ENCODE measurements at regions not wholly inside any gene's neighbourhood (a gene's known extent, or its start where the extent isn't known, plus 50 kb on each side); places are given as distances from the start of the nearest gene placed in this dataset.
A peak's percentile ranks its signal among the peaks of the same experiment; 100 is the strongest.

GRCh38 chr20:24169256-24169655 lies 180.7 kb upstream of the GGTLC1 start:
- no peak for DNase-seq (ENCODE audit: low read depth)

DNA sequence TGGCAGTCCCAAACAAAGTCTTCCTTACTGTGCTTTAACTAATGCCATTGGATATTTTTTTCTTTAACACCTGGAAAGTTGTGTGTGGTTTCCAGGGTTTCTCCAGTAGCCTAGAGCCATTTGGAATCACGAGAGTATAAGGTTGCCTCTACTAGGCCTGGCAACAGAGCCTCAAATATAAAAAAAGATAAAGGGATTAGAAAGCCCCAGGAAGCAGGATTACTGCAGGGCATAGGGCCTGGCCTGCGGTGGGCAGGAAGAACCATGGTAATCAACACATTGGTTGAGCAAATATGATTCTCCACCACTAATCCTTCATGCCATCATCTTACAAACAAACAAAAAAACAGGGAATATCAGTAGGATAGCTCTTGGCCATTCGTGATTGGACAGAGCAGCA lies 177.8 kb upstream of the GGTLC1 start:
- DNase-seq (ENCODE audit: low read depth) = no peak

DNA sequence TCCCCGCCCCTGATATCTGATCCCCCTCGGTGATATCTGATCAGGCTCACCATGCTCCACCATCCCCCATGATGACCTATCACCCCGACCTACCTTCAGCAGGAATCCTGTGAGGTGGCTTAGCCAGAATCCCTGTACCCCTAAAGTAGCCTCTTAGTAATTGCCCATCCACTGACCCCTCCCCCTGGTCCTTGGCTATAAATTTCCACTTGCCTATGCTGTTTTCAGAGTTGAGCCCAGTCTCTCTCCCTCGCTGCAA lies 177.5 kb upstream of the GGTLC1 start:
- no peak for DNase-seq (ENCODE audit: low read depth)

DNA sequence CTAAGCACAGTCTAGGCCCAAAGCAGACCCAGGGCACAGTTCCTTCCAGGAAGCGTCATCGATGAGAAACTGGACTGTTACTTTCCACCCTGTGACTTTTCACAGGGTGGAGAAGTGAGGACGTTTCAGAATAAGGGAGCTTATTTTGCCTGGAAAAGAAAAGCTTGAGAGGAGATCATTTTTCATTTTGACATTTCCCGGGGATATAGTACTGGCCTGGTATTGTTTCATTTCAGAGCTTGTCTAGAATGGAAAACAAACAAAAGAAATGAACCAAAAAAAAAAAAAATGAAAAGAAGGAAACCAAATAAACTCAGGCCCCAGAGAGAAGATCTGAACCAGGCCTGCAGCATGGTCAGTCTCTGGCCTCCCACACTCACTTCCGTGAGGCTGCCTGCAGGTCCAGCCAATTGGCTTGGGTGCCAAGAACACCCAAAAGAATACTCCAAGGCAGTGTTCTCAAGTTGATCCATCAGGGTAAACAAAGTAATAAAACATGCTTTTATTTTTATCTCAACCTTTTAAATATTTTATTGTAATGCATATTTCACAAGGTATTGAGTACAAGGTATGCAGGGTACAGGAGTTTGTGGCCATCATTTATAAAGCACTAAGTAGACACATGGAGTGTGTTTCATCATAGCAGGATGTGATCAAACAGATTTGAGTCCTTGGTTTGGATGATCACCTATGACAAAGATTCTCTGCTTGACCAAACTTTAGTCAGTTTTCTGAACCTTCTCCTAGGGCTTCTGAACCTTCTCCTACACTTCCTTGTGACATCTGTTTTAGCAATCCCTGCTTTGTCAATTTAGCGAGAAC lies 176.9 kb upstream of the GGTLC1 start:
- DNase-seq (ENCODE audit: low read depth) = no peak

DNA sequence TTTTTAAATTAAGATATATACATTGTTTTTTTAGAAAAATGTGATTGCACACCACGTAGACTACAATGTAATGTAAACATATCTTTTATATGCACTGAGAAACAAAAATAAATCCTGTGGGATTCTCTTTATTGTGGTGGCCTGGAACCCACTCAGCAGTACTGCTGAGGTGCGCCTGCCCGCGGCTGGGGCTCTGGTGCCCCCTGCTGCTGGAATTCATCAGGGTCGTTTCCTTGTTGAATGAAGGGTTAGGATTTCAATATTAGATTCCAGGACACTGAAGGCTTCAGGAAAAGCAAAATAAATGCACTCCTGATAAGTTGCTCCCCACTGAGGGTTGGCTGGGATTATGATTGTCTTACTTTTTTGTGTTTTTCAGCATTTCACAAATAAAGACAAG lies 175.8 kb upstream of the GGTLC1 start:
- DNase-seq (ENCODE audit: low read depth) = no peak

DNA sequence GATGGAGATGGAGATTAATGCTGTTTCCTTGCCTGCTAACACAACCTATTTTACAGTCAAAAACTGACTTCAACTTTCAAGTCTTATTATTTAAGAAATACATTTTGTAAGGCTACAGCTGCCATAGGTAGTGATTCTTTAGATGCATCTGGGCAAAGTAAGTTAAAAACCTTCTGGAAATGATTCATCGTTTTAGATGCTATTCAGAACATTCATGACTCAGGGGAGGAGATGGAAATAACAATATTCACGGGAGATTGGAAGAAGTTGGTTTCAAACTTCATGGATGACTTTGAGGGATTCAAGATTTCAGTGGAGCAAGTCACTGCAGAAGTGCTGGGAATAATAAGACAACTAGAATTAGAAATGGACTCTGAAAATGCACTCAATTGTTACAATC lies 174.9 kb upstream of the GGTLC1 start:
- DNase-seq (ENCODE audit: low read depth) = no peak

DNA sequence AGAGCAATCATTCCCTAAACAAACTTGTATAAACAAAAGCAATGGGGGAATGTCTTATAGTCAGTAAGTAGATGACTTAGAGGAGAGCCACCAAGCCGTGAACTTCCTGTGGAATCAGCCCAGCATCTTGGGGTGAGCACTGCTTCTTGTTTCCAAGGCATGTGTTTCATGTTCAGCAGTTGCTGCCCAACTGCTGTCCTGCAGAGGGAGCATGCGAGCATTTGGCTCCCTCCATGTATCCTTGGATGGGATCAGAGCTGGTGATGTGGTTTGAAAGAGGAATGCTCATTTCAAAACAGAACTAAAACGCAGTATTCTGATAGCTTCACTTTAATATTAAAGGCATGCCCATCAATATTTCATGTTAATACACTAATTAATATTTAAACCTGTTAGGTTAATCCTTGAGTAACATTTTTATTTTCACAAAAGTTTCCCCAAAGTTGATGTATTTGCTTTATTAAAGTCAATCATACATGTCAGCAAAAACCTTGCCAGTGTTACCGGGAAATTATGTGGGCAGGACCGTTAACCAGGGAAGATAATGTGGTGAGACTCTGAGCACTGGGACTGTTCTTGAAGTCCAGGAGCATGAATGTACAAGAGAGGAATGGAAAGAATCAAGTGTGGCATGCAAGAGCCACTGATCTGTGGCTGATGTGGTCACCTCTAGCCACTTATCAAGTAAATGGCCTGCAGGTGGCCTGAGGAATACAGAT lies 172.1 kb upstream of the GGTLC1 start:
- DNase-seq (ENCODE audit: low read depth) = peak; percentile 68

GRCh38 chr20:24158281-24158680 lies 169.7 kb upstream of the GGTLC1 start:
- DNase-seq (ENCODE audit: low read depth) = no peak

GRCh38 chr20:24157213-24157612 lies 168.6 kb upstream of the GGTLC1 start:
- DNase-seq (ENCODE audit: low read depth) = no peak

DNA sequence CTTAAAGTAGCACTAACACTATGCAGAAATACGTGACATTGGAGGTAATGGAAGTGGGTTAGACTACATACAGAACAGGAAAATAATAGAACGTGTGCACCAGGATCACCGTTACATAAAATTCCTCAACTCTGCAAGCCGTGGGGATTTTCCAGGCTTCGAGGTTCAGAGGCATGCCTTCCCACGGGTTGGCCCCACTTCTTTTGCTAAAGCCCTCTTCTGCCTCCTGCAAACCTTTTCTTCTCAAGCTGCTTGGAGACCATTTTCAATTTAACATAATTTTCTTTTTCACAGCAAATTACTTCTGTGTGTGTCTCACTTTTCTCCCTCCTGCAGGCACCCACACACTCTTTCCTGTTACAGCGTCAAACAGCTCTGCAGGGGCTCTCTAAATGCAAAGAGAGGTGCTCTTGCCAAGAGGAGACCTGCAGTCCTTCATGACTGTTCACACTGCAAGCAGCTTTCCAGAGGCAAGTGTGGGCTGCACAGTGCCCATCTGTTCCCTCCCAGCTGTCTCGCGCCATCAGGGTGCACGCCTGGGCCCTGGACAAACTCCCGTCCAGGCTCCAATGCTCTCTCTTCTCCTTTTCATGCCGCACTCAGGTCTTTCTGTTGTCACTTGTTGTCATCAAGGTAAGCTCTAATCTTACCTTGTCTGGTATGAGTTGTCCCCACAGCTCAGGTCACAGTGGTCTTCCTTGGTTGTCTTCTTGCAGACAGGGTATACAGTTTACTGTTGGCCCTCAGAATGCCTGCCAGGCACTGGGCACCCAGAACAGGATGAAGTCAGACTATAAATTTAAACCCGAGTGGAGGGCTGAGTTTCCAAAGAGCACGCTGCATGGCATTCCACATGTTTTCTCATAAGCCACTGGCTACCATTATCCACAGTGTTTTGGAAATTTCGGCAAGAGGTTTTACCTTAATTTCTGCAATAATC lies 164.8 kb upstream of the GGTLC1 start:
- no peak for DNase-seq (ENCODE audit: low read depth)

- DNase-seq (ENCODE audit: low read depth) = no peak
These were observed 163.2 kb upstream of the GGTLC1 start for GRCh38 chr20:24151621-24152294.

DNA sequence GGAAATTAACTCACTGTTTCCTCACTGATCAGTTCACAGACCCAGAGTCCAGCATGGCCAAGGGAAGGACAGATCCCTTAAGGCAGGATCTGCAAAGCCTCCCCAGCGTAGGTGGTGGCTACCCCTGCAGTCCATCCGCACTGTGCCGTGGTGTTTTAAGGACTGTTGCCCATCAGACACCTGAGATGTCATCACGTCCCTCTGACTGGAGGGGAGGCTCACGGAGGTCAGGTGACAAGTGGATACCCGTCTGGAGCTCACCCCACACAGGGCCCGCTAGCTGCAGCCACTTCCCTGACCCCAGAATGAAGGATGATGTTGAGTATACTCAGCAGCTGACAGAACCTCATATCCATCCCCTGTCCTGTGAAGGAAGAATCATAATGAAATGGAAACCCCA lies 161.8 kb upstream of the GGTLC1 start:
- DNase-seq (ENCODE audit: low read depth) = no peak

DNA sequence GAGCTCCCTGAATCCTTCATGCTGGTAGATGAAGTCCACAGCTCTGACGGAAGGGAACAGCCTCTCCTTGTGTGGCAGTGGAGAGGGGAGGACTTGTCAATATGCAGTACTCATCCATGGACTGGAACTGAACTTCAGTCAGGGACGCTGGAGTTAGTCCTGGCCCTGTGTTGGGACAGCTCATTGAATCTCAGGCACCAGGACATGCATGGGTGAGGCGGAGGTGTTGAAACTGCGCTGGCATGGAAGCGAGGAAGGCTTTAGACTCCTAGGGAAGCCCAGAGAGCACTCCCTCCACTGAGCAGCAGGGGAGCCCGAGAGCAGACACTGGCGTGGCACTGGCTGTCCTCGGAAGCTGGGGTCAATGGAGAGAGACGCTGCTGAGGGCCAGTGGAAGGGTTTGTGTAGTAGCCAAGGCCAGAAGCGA lies 161.3 kb upstream of the GGTLC1 start:
- no peak for DNase-seq (ENCODE audit: low read depth)

GRCh38 chr20:24149175-24149574 lies 160.6 kb upstream of the GGTLC1 start:
- no peak for DNase-seq (ENCODE audit: low read depth)

DNA sequence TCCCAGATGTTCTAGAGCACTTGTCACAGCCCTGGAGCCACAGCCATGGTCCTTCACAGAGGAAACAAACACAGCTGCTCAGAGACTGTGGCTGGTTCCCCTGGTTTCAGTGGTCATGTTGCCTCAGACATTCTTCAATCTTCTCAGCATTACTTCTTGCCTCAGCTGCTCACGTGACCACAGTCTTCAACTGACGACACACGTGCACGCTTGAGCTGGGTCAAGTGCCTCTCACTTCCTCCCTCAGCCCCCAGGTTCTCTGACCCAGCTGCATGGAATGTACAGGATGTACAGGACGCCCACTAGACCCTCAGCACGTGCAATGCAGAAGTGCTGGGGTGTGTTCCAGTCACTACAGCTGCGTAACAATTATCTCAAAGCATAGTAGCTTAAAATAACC lies 159.8 kb upstream of the GGTLC1 start:
- DNase-seq (ENCODE audit: low read depth) = no peak

GRCh38 chr20:24147961-24148360 lies 159.4 kb upstream of the GGTLC1 start:
- DNase-seq (ENCODE audit: low read depth) = no peak

DNA sequence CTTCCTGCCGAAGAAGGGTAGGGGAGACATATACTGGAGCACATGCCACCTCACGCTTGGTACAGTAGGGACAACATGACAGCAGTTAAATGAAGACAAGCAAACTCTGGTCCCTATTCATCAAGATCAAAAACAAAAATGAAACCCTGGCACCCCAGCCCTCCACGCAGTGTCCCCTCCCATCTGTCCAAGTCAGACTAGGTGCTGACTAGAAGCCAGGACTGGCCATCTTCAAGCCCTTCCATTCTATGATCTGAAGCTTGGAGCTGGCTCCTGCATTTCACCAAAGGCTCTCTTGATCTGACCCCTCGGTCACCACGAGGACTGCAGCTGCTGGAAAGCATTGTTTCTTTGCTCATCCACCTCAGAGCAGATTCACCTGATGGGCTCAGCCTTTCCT lies 158.9 kb upstream of the GGTLC1 start:
- no peak for DNase-seq (ENCODE audit: low read depth)

- peak; percentile 36 for DNase-seq (ENCODE audit: low read depth)
These were observed 157.7 kb upstream of the GGTLC1 start for GRCh38 chr20:24146231-24146634.

DNA sequence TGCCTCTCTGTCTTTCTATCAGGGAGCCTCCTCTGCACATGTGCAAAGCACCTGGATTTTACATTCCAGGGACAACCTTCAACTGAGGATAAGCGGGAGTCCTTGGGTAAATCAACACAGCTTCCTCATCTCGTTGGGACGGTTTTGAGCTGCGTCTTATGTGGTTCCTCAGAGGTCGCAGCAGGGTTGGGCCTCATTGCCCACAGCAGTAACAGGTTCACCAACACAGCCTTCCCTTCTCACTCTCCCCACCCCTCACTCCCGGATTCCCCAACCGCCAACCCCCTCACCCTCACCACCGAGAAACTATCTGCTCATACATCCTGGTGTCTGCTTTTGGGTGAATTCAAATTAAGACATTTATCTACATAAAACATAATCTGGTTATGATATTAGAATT lies 155.8 kb upstream of the GGTLC1 start:
- no peak for DNase-seq (ENCODE audit: low read depth)

DNA sequence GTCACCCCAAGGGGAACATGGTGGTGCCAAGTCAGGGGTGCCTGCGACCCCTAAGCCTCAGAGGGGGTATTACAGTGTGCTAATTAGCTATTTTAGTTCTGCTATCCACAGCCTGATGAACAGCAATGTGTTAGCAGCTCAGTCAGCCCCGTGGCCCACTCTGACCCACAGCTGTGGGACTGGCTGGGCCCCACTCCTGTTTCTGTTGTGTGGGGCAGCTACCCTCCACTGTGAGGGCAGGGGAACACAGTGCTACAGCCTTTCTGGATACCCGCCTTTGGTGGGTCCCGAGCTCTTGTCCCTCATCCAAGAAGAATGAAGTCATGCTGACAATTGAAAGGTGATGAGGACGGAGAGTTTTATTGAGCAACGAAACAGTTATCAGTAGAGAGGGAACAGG lies 152.5 kb upstream of the GGTLC1 start:
- DNase-seq (ENCODE audit: low read depth) = no peak

DNA sequence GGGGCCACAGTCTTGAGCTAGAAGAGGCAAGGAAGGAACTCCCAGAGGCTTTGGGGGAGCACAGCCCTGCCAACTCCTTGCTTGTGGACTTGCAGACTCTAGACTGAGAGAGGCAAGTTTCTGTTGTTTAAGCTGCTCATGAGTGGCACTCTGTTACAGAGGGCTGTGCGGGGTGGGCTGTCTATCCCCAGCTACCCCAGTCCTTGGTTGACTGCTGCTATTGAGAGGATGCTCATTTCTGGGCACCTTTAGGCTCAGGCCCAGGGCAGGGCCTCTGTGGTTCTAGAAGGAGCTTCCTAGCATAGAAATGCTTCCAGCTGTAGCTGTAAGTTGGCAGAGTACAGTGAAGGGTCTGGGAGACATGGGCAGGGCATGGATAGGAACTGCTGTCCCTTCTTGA lies 151.3 kb upstream of the GGTLC1 start:
- no peak for DNase-seq (ENCODE audit: low read depth)

- DNase-seq (ENCODE audit: low read depth) = no peak
These were observed 150.4 kb upstream of the GGTLC1 start for GRCh38 chr20:24138951-24139350.

Measured in stromal cell of bone marrow (primary cell).